ENCODE measurements at regions not wholly inside any gene's neighbourhood (a gene's known extent, or its start where the extent isn't known, plus 50 kb on each side); places are given as distances from the start of the nearest gene placed in this dataset.

- no peak for TF ChIP-seq CTCF (IDR thresholded peaks at IDR 0.05; ENCODE audit: low read length)
- TF ChIP-seq EZH2phosphoT487 (IDR thresholded peaks at IDR 0.05; ENCODE audit: low read length) = no peak
- no peak for TF ChIP-seq EZH2 (optimal IDR thresholded peaks at IDR 0.05; ENCODE audit: low read depth, low read length)
Measured at GRCh38 chr5:39606591-39606990, 181.8 kb upstream of the DAB2 start.

Data from MM.1S (cell line).